Keratinocyte (primary cell): ENCODE measurements at regions not wholly inside any gene's neighbourhood (a gene's known extent, or its start where the extent isn't known, plus 50 kb on each side); places are given as distances from the start of the nearest gene placed in this dataset.

Experiments used
- CTCF ChIP-seq, 3 experiments: IDR thresholded peaks in 1 of 3; conservative IDR thresholded peaks in 1 of 3; optimal IDR thresholded peaks in 1 of 3; 2 replicates in 2 of 3; 3 replicates in 1 of 3; pipeline versions ENCODE3 to v1.5.1; 2011; ENCODE audit warnings: low read length in 3 of 3, mild to moderate bottlenecking in 3 of 3, moderate library complexity in 2 of 3, control low read depth in 1 of 3, inconsistent platforms in 1 of 3; ENCODE audit not compliant: insufficient read depth in 2 of 3; ENCODE audit errors: extremely low read depth in 1 of 3
- EZH2 ChIP-seq: IDR thresholded peaks from one replicate; pipeline ENCODE4 v1.6.1; 2012; ENCODE audit warnings: inconsistent platforms, mild to moderate bottlenecking, low read length, moderate library complexity

- no peak for TF ChIP-seq CTCF (optimal IDR thresholded peaks at IDR 0.05 in 1 of 3, IDR thresholded peaks at IDR 0.05 in 1 of 3, conservative IDR thresholded peaks at IDR 0.05 in 1 of 3; ENCODE audit: extremely low read depth in 1 of 3, insufficient read depth in 2 of 3, low read length in 3 of 3)
- TF ChIP-seq EZH2: no peak
Measured at GRCh38 chr4:84336964-84337705, 162.0 kb downstream of the NKX6-1 start.
